PC-3 (cell line): ENCODE measurements at regions not wholly inside any gene's neighbourhood (a gene's known extent, or its start where the extent isn't known, plus 50 kb on each side); places are given as distances from the start of the nearest gene placed in this dataset.

Experiments
- CTCF ChIP-seq: fragments of 300-600 bp; sonication (generic); conservative IDR thresholded peaks from 2 replicates; pipeline ENCODE4 v1.5.1; 2017; ENCODE audit warnings: antibody characterized with exemption, low read depth, mild to moderate bottlenecking, low read length
- EZH2 ChIP-seq: fragments of 300-600 bp; sonication (generic); IDR thresholded peaks from one replicate; pipeline ENCODE4 v1.6.1; 2017; ENCODE audit warnings: antibody characterized with exemption, mild to moderate bottlenecking, low read length; ENCODE audit not compliant: unreplicated experiment
- EZH2phosphoT487 ChIP-seq: fragments of 300-600 bp; sonication (generic); IDR thresholded peaks from 2 replicates; pipeline ENCODE4 v1.6.1; 2018; ENCODE audit warnings: mild to moderate bottlenecking, antibody characterized with exemption, low read length, borderline replicate concordance

- TF ChIP-seq CTCF (no peak), EZH2phosphoT487 (no peak), EZH2 (no peak)
Observed at GRCh38 chr5:105639068-105639467, 2031.7 kb downstream of the EFNA5 start.
